Glutamatergic neuron (in vitro differentiated cells): ENCODE measurements at regions not wholly inside any gene's neighbourhood (a gene's known extent, or its start where the extent isn't known, plus 50 kb on each side); places are given as distances from the start of the nearest gene placed in this dataset.

Experiments
- DNase-seq: peaks from one replicate; pipeline ENCODE4 v3.0.0; 2022
- H3K27ac Mint-ChIP-seq: one replicate; pipeline ENCODE4 v1.8.0; 2020; ENCODE audit warnings: mild to moderate bottlenecking, mixed read lengths, inconsistent platforms; ENCODE audit not compliant: unreplicated experiment
- H3K27me3 Mint-ChIP-seq: one replicate; pipeline ENCODE4 v1.8.0; 2020; ENCODE audit warnings: mild to moderate bottlenecking, moderate library complexity, mixed read lengths, inconsistent platforms; ENCODE audit not compliant: unreplicated experiment
- H3K36me3 Mint-ChIP-seq: one replicate; pipeline ENCODE4 v1.8.0; 2020; ENCODE audit warnings: mild to moderate bottlenecking, mixed read lengths, inconsistent platforms; ENCODE audit not compliant: unreplicated experiment
- H3K4me1 Mint-ChIP-seq: one replicate; pipeline ENCODE4 v1.8.0; 2020; ENCODE audit warnings: mild to moderate bottlenecking, low read depth, mixed read lengths, inconsistent platforms; ENCODE audit not compliant: unreplicated experiment
- H3K4me3 Mint-ChIP-seq: one replicate; pipeline ENCODE4 v1.8.0; 2020; ENCODE audit warnings: mild to moderate bottlenecking, mixed read lengths, inconsistent platforms; ENCODE audit not compliant: unreplicated experiment
- H3K9me3 Mint-ChIP-seq: one replicate; pipeline ENCODE4 v1.8.0; 2020; ENCODE audit warnings: mild to moderate bottlenecking, moderate library complexity, mixed read lengths, inconsistent platforms; ENCODE audit not compliant: unreplicated experiment
- CTCF ChIP-seq: fragments of 200-600 bp; sonication (generic); IDR thresholded peaks from one replicate; pipeline ENCODE4 v1.5.0; 2021; ENCODE audit not compliant: partially characterized antibody, unreplicated experiment

GRCh38 chr6:1554476-1555310, 55.0 kb upstream of the FOXC1 start:
- peaks cover 2% of the 10 kb centered on the region for H3K27me3 Mint-ChIP-seq
- peak; percentile 82 for TF ChIP-seq CTCF
- no peak overlapping the region for H3K27ac Mint-ChIP-seq
- H3K4me3 Mint-ChIP-seq, result peak overlapping the region; percentile 64
- no peaks in the 10 kb centered on the region for H3K4me1 Mint-ChIP-seq
- peak; percentile 65 for DNase-seq
- peaks cover 8% of the 10 kb centered on the region for H3K9me3 Mint-ChIP-seq
- peaks cover 14% of the 10 kb centered on the region for H3K36me3 Mint-ChIP-seq

- H3K4me3 Mint-ChIP-seq, result no peak overlapping the region
- H3K27me3 Mint-ChIP-seq, result peaks cover 2% of the 10 kb centered on the region
These were observed 51.3 kb upstream of the FOXC1 start for GRCh38 chr6:1558388-1558787.

More at GRCh38 chr6:1558388-1558787, 51.3 kb upstream of the FOXC1 start:
- H3K4me1 Mint-ChIP-seq, result no peaks in the 10 kb centered on the region
- DNase-seq, result no peak
- no peak for TF ChIP-seq CTCF
- H3K9me3 Mint-ChIP-seq, result peaks cover 7% of the 10 kb centered on the region
- peaks cover 12% of the 10 kb centered on the region for H3K36me3 Mint-ChIP-seq
- H3K27ac Mint-ChIP-seq, result no peak overlapping the region
